Loucy (cell line): ENCODE measurements at regions not wholly inside any gene's neighbourhood (a gene's known extent, or its start where the extent isn't known, plus 50 kb on each side); places are given as distances from the start of the nearest gene placed in this dataset.

Experiments used
- H2AFZ ChIP-seq: fragments of 200-600 bp; sonication (generic); 2 replicates; pipeline ENCODE4 v1.6.0; 2016; ENCODE audit warnings: antibody characterized with exemption, mild to moderate bottlenecking, low read length, moderate library complexity
- H3F3A ChIP-seq: fragments of 200-600 bp; 2 replicates; pipeline ENCODE4 v1.6.0; 2016; ENCODE audit warnings: antibody characterized with exemption, low read depth, mild to moderate bottlenecking
- H3K27me3 ChIP-seq: fragments of 200-600 bp; sonication (generic); 2 replicates; pipeline ENCODE4 v1.6.1; 2014; ENCODE audit warnings: low read length, mild to moderate bottlenecking; ENCODE audit not compliant: insufficient read depth, poor library complexity, severe bottlenecking
- H3K36me3 ChIP-seq: fragments of 200-600 bp; sonication (generic); 2 replicates; pipeline ENCODE4 v1.6.1; 2016; ENCODE audit warnings: low read length; ENCODE audit not compliant: insufficient read depth
- H3K4me1 ChIP-seq: fragments of 200-600 bp; sonication (generic); 2 replicates; pipeline ENCODE4 v1.5.1; 2014; ENCODE audit warnings: low read length, mild to moderate bottlenecking; ENCODE audit not compliant: insufficient read depth, poor library complexity, severe bottlenecking
- H3K4me2 ChIP-seq: fragments of 200-600 bp; sonication (generic); 2 replicates; pipeline ENCODE4 v1.6.0; 2014; ENCODE audit warnings: antibody characterized with exemption, low read length, low read depth, mild to moderate bottlenecking; ENCODE audit not compliant: poor library complexity, severe bottlenecking
- H3K4me3 ChIP-seq: fragments of 200-600 bp; sonication (generic); 2 replicates; pipeline ENCODE4 v1.5.1; 2014; ENCODE audit warnings: low read length, mild to moderate bottlenecking, mixed read lengths; ENCODE audit not compliant: poor library complexity, severe bottlenecking
- H3K79me2 ChIP-seq: fragments of 200-600 bp; sonication (generic); 2 replicates; pipeline ENCODE4 v1.6.1; 2014; ENCODE audit warnings: low read length; ENCODE audit not compliant: insufficient read depth
- H3K9ac ChIP-seq: fragments of 200-600 bp; sonication (generic); 2 replicates; pipeline ENCODE4 v1.6.0; 2014; ENCODE audit warnings: mild to moderate bottlenecking, low read depth, low read length, moderate library complexity; ENCODE audit not compliant: poor library complexity, severe bottlenecking
- H3K9me2 ChIP-seq: fragments of 200-600 bp; sonication (generic); replicated peaks from 2 replicates; pipeline ENCODE4 v1.6.1; 2016; ENCODE audit warnings: low read depth, low read length, mixed read lengths
- H3K9me3 ChIP-seq: fragments of 200-600 bp; sonication (generic); 2 replicates; pipeline ENCODE4 v1.6.1; 2014; ENCODE audit warnings: mild to moderate bottlenecking, antibody characterized with exemption, low read length, low read depth; ENCODE audit not compliant: insufficient read depth
- H4K20me1 ChIP-seq: fragments of 200-600 bp; sonication (generic); 2 replicates; pipeline ENCODE4 v1.6.0; 2014; ENCODE audit warnings: antibody characterized with exemption, low read length, mild to moderate bottlenecking; ENCODE audit not compliant: insufficient read depth, poor library complexity, severe bottlenecking
- CTCF ChIP-seq: fragments of 200-600 bp; sonication (generic); conservative IDR thresholded peaks from 2 replicates; pipeline ENCODE4 v1.5.1; 2014; ENCODE audit warnings: mild to moderate bottlenecking, antibody characterized with exemption, low read length
- EZH2phosphoT487 ChIP-seq: fragments of 200-600 bp; IDR thresholded peaks from 2 replicates; pipeline ENCODE4 v1.6.1; 2018; ENCODE audit warnings: antibody characterized with exemption, mild to moderate bottlenecking, moderate library complexity, borderline replicate concordance

- Histone ChIP-seq H3K9me2 (no peaks in the 10 kb centered on the region), H3K79me2 (no peaks in the 10 kb centered on the region), H3K27me3 (no peaks in the 10 kb centered on the region), H3K4me2 (no peak overlapping the region), H3K36me3 (no peaks in the 10 kb centered on the region), H4K20me1 (no peaks in the 10 kb centered on the region), H3K9me3 (no peaks in the 10 kb centered on the region), H3K9ac (no peak overlapping the region), H2AFZ (no peak overlapping the region), H3K4me1 (no peaks in the 10 kb centered on the region), H3F3A (no peaks in the 10 kb centered on the region), H3K4me3 (no peak overlapping the region)
- TF ChIP-seq CTCF (no peak), EZH2phosphoT487 (no peak)
These were observed 559.5 kb upstream of the CDH11 start for GRCh38 chr16:65681406-65681805.

DNA sequence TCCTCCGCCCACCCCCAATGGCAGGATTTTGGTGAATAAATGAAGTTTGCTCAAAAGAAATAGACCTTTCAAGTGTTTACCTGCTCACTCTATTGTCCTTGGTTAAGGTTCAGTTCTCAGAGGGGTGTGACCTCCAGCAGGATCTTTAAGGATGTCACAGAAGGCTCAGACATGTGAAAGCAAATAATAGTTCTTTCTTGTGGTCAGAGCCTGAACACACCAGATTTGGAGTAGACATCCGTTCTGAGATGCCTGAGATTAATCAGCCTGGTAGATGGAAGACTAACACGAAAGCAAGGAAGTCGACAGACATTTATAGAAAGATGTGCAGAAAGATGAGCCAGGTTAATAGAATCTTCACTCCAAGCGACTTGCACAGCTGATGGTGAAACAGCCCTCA lies 557.9 kb upstream of the CDH11 start:
- H3F3A ChIP-seq = no peaks in the 10 kb centered on the region
- H3K9me2 ChIP-seq = no peaks in the 10 kb centered on the region
- H3K36me3 ChIP-seq = no peaks in the 10 kb centered on the region
- TF ChIP-seq EZH2phosphoT487 (no peak), CTCF (no peak)
- H4K20me1 ChIP-seq = no peaks in the 10 kb centered on the region
- no peaks in the 10 kb centered on the region for H3K79me2 ChIP-seq
- no peak overlapping the region for H2AFZ ChIP-seq
- no peak overlapping the region for H3K9ac ChIP-seq
- no peaks in the 10 kb centered on the region for H3K4me1 ChIP-seq
- H3K4me3 ChIP-seq = no peak overlapping the region
- H3K27me3 ChIP-seq = no peaks in the 10 kb centered on the region
- H3K9me3 ChIP-seq = no peaks in the 10 kb centered on the region
- no peak overlapping the region for H3K4me2 ChIP-seq

GRCh38 chr16:65675161-65675560 lies 553.3 kb upstream of the CDH11 start:
- H2AFZ ChIP-seq = no peak overlapping the region
- H3K36me3 ChIP-seq = no peaks in the 10 kb centered on the region
- H4K20me1 ChIP-seq = no peaks in the 10 kb centered on the region
- no peaks in the 10 kb centered on the region for H3K79me2 ChIP-seq
- no peak for TF ChIP-seq EZH2phosphoT487
- TF ChIP-seq CTCF = no peak
- H3K9me2 ChIP-seq = no peaks in the 10 kb centered on the region
- H3K9ac ChIP-seq = no peak overlapping the region
- H3K4me3 ChIP-seq = no peak overlapping the region
- H3F3A ChIP-seq = no peaks in the 10 kb centered on the region
- no peaks in the 10 kb centered on the region for H3K4me1 ChIP-seq
- H3K9me3 ChIP-seq = no peaks in the 10 kb centered on the region; the same call in 1 of the 2 replicates
- H3K27me3 ChIP-seq = no peaks in the 10 kb centered on the region
- H3K4me2 ChIP-seq = no peak overlapping the region
